ENCODE measurements at regions not wholly inside any gene's neighbourhood (a gene's known extent, or its start where the extent isn't known, plus 50 kb on each side); places are given as distances from the start of the nearest gene placed in this dataset.

- no peak overlapping the region for H3K14ac ChIP-seq (ENCODE audit: low read length)
- no peaks in the 10 kb centered on the region for H3K9me3 ChIP-seq (replicated peaks in 1 of 2; ENCODE audit: control insufficient read depth in 2 of 2, insufficient read depth in 1 of 2, low read depth in 1 of 2, low read length in 2 of 2)
- no peak overlapping the region for H3K27ac ChIP-seq (replicated peaks; ENCODE audit: low read length)
- no peaks in the 10 kb centered on the region for H3K4me1 ChIP-seq (ENCODE audit: control insufficient read depth in 2 of 2, insufficient read depth in 1 of 2, low read depth in 1 of 2, low read length in 2 of 2)
- no peaks in the 10 kb centered on the region for H3K36me3 ChIP-seq (replicated peaks in 1 of 2; ENCODE audit: control insufficient read depth in 2 of 2, insufficient read depth in 2 of 2, low read length in 2 of 2)
- H3K9ac ChIP-seq (ENCODE audit: low read depth, low read length, poor library complexity) = no peak overlapping the region
- no peak overlapping the region for H4K8ac ChIP-seq (ENCODE audit: low read depth, low read length)
- H2BK5ac ChIP-seq (ENCODE audit: low read length) = no peak overlapping the region
- WGBS, 2 donors (ENCODE audit: extremely low coverage in 2 of 2, insufficient read length in 2 of 2, insufficient replicate concordance in 1 of 2) = no CpG with 5 or more reads among the region's 6 CpGs
- no peak overlapping the region for H3K4me3 ChIP-seq (ENCODE audit: low read length in 2 of 2)
- DNase-seq (ENCODE audit: low spot score) = no peak
- no peak overlapping the region for H4K91ac ChIP-seq (ENCODE audit: low read depth, low read length, poor library complexity)
- no peak overlapping the region for H3K18ac ChIP-seq (ENCODE audit: low read length)
- H3K4me2 ChIP-seq (ENCODE audit: insufficient read depth, low read length, poor library complexity, severe bottlenecking) = no peak overlapping the region
- no peaks in the 10 kb centered on the region for H3K27me3 ChIP-seq (ENCODE audit: control insufficient read depth in 3 of 3, insufficient read depth in 3 of 3, low read depth in 1 of 3, low read length in 3 of 3)
- no peak overlapping the region for H2AK5ac ChIP-seq (ENCODE audit: low read depth, low read length)
- no peak overlapping the region for H2BK120ac ChIP-seq (ENCODE audit: low read depth, low read length)
- H3K4ac ChIP-seq (ENCODE audit: low read length) = no peak overlapping the region
- no peaks in the 10 kb centered on the region for H3K79me1 ChIP-seq (ENCODE audit: low read depth, low read length)
- H2AFZ ChIP-seq (ENCODE audit: low read length) = no peak overlapping the region
- H2BK12ac ChIP-seq (ENCODE audit: low read length) = no peak overlapping the region
- H3K23ac ChIP-seq (ENCODE audit: low read depth, low read length, poor library complexity) = no peak overlapping the region
- no peak overlapping the region for H2BK15ac ChIP-seq (ENCODE audit: low read length)
Observed at GRCh38 chr12:125431516-125431915, 366.3 kb downstream of the AACS start.

GRCh38 chr12:125434131-125434530 is 368.9 kb downstream of the AACS start:
- no peak for DNase-seq (ENCODE audit: low spot score)
- H3K27ac ChIP-seq (replicated peaks; ENCODE audit: low read length) = no peak overlapping the region
- no peak overlapping the region for H3K23ac ChIP-seq (ENCODE audit: low read depth, low read length, poor library complexity)
- H3K4me2 ChIP-seq (ENCODE audit: insufficient read depth, low read length, poor library complexity, severe bottlenecking) = no peak overlapping the region
- H3K14ac ChIP-seq (ENCODE audit: low read length) = no peak overlapping the region
- no peaks in the 10 kb centered on the region for H3K27me3 ChIP-seq (ENCODE audit: control insufficient read depth in 3 of 3, insufficient read depth in 3 of 3, low read depth in 1 of 3, low read length in 3 of 3)
- no peak overlapping the region for H2AK5ac ChIP-seq (ENCODE audit: low read depth, low read length)
- H2BK15ac ChIP-seq (ENCODE audit: low read length) = no peak overlapping the region
- H3K9me3 ChIP-seq (replicated peaks in 1 of 2; ENCODE audit: control insufficient read depth in 2 of 2, insufficient read depth in 1 of 2, low read depth in 1 of 2, low read length in 2 of 2) = no peaks in the 10 kb centered on the region
- H3K36me3 ChIP-seq (replicated peaks in 1 of 2; ENCODE audit: control insufficient read depth in 2 of 2, insufficient read depth in 2 of 2, low read length in 2 of 2) = no peaks in the 10 kb centered on the region
- H3K9ac ChIP-seq (ENCODE audit: low read depth, low read length, poor library complexity) = no peak overlapping the region
- WGBS, 2 donors (ENCODE audit: extremely low coverage in 2 of 2, insufficient read length in 2 of 2, insufficient replicate concordance in 1 of 2) = no CpG with 5 or more reads among the region's 9 CpGs
- H3K4me3 ChIP-seq (ENCODE audit: low read length in 2 of 2) = no peak overlapping the region
- no peak overlapping the region for H2AFZ ChIP-seq (ENCODE audit: low read length)
- no peaks in the 10 kb centered on the region for H3K4me1 ChIP-seq (ENCODE audit: control insufficient read depth in 2 of 2, insufficient read depth in 1 of 2, low read depth in 1 of 2, low read length in 2 of 2)
- no peak overlapping the region for H3K4ac ChIP-seq (ENCODE audit: low read length)
- H4K8ac ChIP-seq (ENCODE audit: low read depth, low read length) = no peak overlapping the region
- no peak overlapping the region for H4K91ac ChIP-seq (ENCODE audit: low read depth, low read length, poor library complexity)
- H2BK12ac ChIP-seq (ENCODE audit: low read length) = no peak overlapping the region
- H3K18ac ChIP-seq (ENCODE audit: low read length) = no peak overlapping the region
- H2BK5ac ChIP-seq (ENCODE audit: low read length) = no peak overlapping the region
- no peaks in the 10 kb centered on the region for H3K79me1 ChIP-seq (ENCODE audit: low read depth, low read length)
- H2BK120ac ChIP-seq (ENCODE audit: low read depth, low read length) = no peak overlapping the region

- Histone ChIP-seq H4K8ac (ENCODE audit: low read depth, low read length) (no peak overlapping the region), H3K79me1 (ENCODE audit: low read depth, low read length) (no peaks in the 10 kb centered on the region), H3K4me1 (ENCODE audit: control insufficient read depth in 2 of 2, insufficient read depth in 1 of 2, low read depth in 1 of 2, low read length in 2 of 2) (no peaks in the 10 kb centered on the region), H3K9me3 (replicated peaks in 1 of 2; ENCODE audit: control insufficient read depth in 2 of 2, insufficient read depth in 1 of 2, low read depth in 1 of 2, low read length in 2 of 2) (no peaks in the 10 kb centered on the region), H3K9ac (ENCODE audit: low read depth, low read length, poor library complexity) (no peak overlapping the region), H3K4ac (ENCODE audit: low read length) (no peak overlapping the region), H3K27me3 (ENCODE audit: control insufficient read depth in 3 of 3, insufficient read depth in 3 of 3, low read depth in 1 of 3, low read length in 3 of 3) (no peaks in the 10 kb centered on the region), H3K4me3 (ENCODE audit: low read length in 2 of 2) (no peak overlapping the region), H3K27ac (replicated peaks; ENCODE audit: low read length) (no peak overlapping the region), H2AK5ac (ENCODE audit: low read depth, low read length) (no peak overlapping the region), H3K36me3 (replicated peaks in 1 of 2; ENCODE audit: control insufficient read depth in 2 of 2, insufficient read depth in 2 of 2, low read length in 2 of 2) (no peaks in the 10 kb centered on the region), H3K14ac (ENCODE audit: low read length) (no peak overlapping the region), H4K91ac (ENCODE audit: low read depth, low read length, poor library complexity) (no peak overlapping the region), H3K23ac (ENCODE audit: low read depth, low read length, poor library complexity) (no peak overlapping the region), H2BK15ac (ENCODE audit: low read length) (no peak overlapping the region), H2BK12ac (ENCODE audit: low read length) (no peak overlapping the region), H2BK5ac (ENCODE audit: low read length) (no peak overlapping the region), H3K4me2 (ENCODE audit: insufficient read depth, low read length, poor library complexity, severe bottlenecking) (no peak overlapping the region), H2BK120ac (ENCODE audit: low read depth, low read length) (no peak overlapping the region), H2AFZ (ENCODE audit: low read length) (no peak overlapping the region), H3K18ac (ENCODE audit: low read length) (no peak overlapping the region)
- DNase-seq (ENCODE audit: low spot score) = no peak
- WGBS, 2 donors (ENCODE audit: extremely low coverage in 2 of 2, insufficient read length in 2 of 2, insufficient replicate concordance in 1 of 2) = no CpG with 5 or more reads among the region's 8 CpGs
Observed at GRCh38 chr12:125434936-125435443, 369.8 kb downstream of the AACS start.

GRCh38 chr12:125435871-125436270 is 370.6 kb downstream of the AACS start:
- Histone ChIP-seq H4K91ac (ENCODE audit: low read depth, low read length, poor library complexity) (no peak overlapping the region), H2BK15ac (ENCODE audit: low read length) (no peak overlapping the region), H2BK12ac (ENCODE audit: low read length) (no peak overlapping the region), H4K8ac (ENCODE audit: low read depth, low read length) (no peak overlapping the region), H3K4me1 (ENCODE audit: control insufficient read depth in 2 of 2, insufficient read depth in 1 of 2, low read depth in 1 of 2, low read length in 2 of 2) (no peaks in the 10 kb centered on the region), H3K4me3 (ENCODE audit: low read length in 2 of 2) (no peak overlapping the region), H3K79me1 (ENCODE audit: low read depth, low read length) (no peaks in the 10 kb centered on the region), H3K9me3 (replicated peaks in 1 of 2; ENCODE audit: control insufficient read depth in 2 of 2, insufficient read depth in 1 of 2, low read depth in 1 of 2, low read length in 2 of 2) (no peaks in the 10 kb centered on the region), H3K9ac (ENCODE audit: low read depth, low read length, poor library complexity) (no peak overlapping the region), H3K23ac (ENCODE audit: low read depth, low read length, poor library complexity) (no peak overlapping the region), H3K27me3 (ENCODE audit: control insufficient read depth in 3 of 3, insufficient read depth in 3 of 3, low read depth in 1 of 3, low read length in 3 of 3) (no peaks in the 10 kb centered on the region), H2AFZ (ENCODE audit: low read length) (no peak overlapping the region), H3K36me3 (replicated peaks in 1 of 2; ENCODE audit: control insufficient read depth in 2 of 2, insufficient read depth in 2 of 2, low read length in 2 of 2) (no peaks in the 10 kb centered on the region), H2BK5ac (ENCODE audit: low read length) (no peak overlapping the region), H3K4ac (ENCODE audit: low read length) (no peak overlapping the region), H3K18ac (ENCODE audit: low read length) (peak overlapping the region; percentile 79), H3K4me2 (ENCODE audit: insufficient read depth, low read length, poor library complexity, severe bottlenecking) (no peak overlapping the region), H3K27ac (replicated peaks; ENCODE audit: low read length) (no peak overlapping the region), H2AK5ac (ENCODE audit: low read depth, low read length) (peak overlapping the region; percentile 65), H3K14ac (ENCODE audit: low read length) (no peak overlapping the region), H2BK120ac (ENCODE audit: low read depth, low read length) (no peak overlapping the region)
- WGBS, 2 donors (ENCODE audit: extremely low coverage in 2 of 2, insufficient read length in 2 of 2, insufficient replicate concordance in 1 of 2) = no CpG with 5 or more reads among the region's 7 CpGs
- DNase-seq (ENCODE audit: low spot score) = no peak
